Activated naive CD4-positive, alpha-beta T cell treated with anti-CD3 and anti-CD28 coated beads for 36 hours (primary cell): ENCODE measurements at regions not wholly inside any gene's neighbourhood (a gene's known extent, or its start where the extent isn't known, plus 50 kb on each side); places are given as distances from the start of the nearest gene placed in this dataset.

Experiments used
- CTCF ChIA-PET: fragments of 350-600 bp; sonication (Branson Sonifier 250); formaldehyde crosslinking; loops from one replicate; lab custom pipeline; 2021; ENCODE audit warnings: antibody characterized with exemption; lab: Charles Lee
- DNase-seq: peaks from one replicate; pipeline ENCODE4 v3.0.0-alpha.2; 2020
- H3K27ac Mint-ChIP-seq: one replicate; pipeline ENCODE4 v1.8.0; 2021; ENCODE audit warnings: mild to moderate bottlenecking, mixed read lengths
- H3K27me3 Mint-ChIP-seq: one replicate; pipeline ENCODE4 v1.8.0; 2021; ENCODE audit warnings: low read depth, mixed read lengths
- H3K36me3 Mint-ChIP-seq: one replicate; pipeline ENCODE4 v1.8.0; 2021; ENCODE audit warnings: low read depth, mixed read lengths
- H3K4me1 Mint-ChIP-seq: one replicate; pipeline ENCODE4 v1.8.0; 2021; ENCODE audit warnings: low read depth, mixed read lengths
- H3K4me3 Mint-ChIP-seq: one replicate; pipeline ENCODE4 v1.8.0; 2021; ENCODE audit warnings: mild to moderate bottlenecking, moderate library complexity, mixed read lengths
- H3K9me3 Mint-ChIP-seq: one replicate; pipeline ENCODE4 v1.8.0; 2021; ENCODE audit warnings: mixed read lengths
- intact Hi-C: fragments of 100-400 bp; cut with micrococcal nuclease; formaldehyde crosslinking; loops from one replicate; pipeline ENCODE4 v1.15.1; 2023

GRCh38 chrY:21248591-21248990, 262.5 kb upstream of the RBMY1B start:
- intact Hi-C loops, result loop anchor here (2.0 to 10.0 kb wide), 6 partner anchors 64 to 674 kb away; partner anchors contain the start of gene EIF1AY
- H3K36me3 Mint-ChIP-seq, result peaks cover 3% of the 10 kb centered on the region
- peaks cover 45% of the 10 kb centered on the region for H3K4me1 Mint-ChIP-seq
- no peaks in the 10 kb centered on the region for H3K27me3 Mint-ChIP-seq
- H3K4me3 Mint-ChIP-seq, result peak overlapping the region; percentile 53
- DNase-seq, result peak; percentile 45
- H3K27ac Mint-ChIP-seq, result peak overlapping the region; percentile 93
- CTCF ChIA-PET, result no interaction called here
- no peaks in the 10 kb centered on the region for H3K9me3 Mint-ChIP-seq

- Mint-ChIP-seq H3K27ac (peak overlapping the region; percentile 90), H3K27me3 (no peaks in the 10 kb centered on the region), H3K36me3 (no peaks in the 10 kb centered on the region), H3K4me1 (peaks cover 39% of the 10 kb centered on the region), H3K4me3 (peak overlapping the region; percentile 55), H3K9me3 (no peaks in the 10 kb centered on the region)
- CTCF ChIA-PET, result interaction anchor here (1.2 kb wide), 1 partner anchor 73 kb away, joined by 4 read pairs; no protein-coding TSS in a partner anchor
- DNase-seq, result peak; percentile 25
- intact Hi-C loops, result loop anchor here (5.0 to 10.0 kb wide), 2 partner anchors 226 to 469 kb away; no protein-coding TSS in a partner anchor
Observed at GRCh38 chrY:21253455-21254248, 257.5 kb upstream of the RBMY1B start.

- intact Hi-C loops, result loop anchor here (5.0 to 10.0 kb wide), 2 partner anchors 227 to 470 kb away; no protein-coding TSS in a partner anchor
- Mint-ChIP-seq H3K36me3 (no peaks in the 10 kb centered on the region), H3K4me1 (peaks cover 37% of the 10 kb centered on the region), H3K4me3 (peak overlapping the region; percentile 64), H3K27ac (peak overlapping the region; percentile 85), H3K9me3 (no peaks in the 10 kb centered on the region), H3K27me3 (no peaks in the 10 kb centered on the region)
- DNase-seq, result no peak
- CTCF ChIA-PET, result interaction anchor here (1.2 kb wide), 1 partner anchor 74 kb away, joined by 4 read pairs; no protein-coding TSS in a partner anchor
Observed at GRCh38 chrY:21254476-21254875, 256.7 kb upstream of the RBMY1B start.

- CTCF ChIA-PET, result no interaction called here
- Mint-ChIP-seq H3K4me3 (peak overlapping the region; percentile 56), H3K27ac (peak overlapping the region; percentile 89), H3K27me3 (no peaks in the 10 kb centered on the region), H3K36me3 (no peaks in the 10 kb centered on the region), H3K9me3 (no peaks in the 10 kb centered on the region), H3K4me1 (peaks cover 35% of the 10 kb centered on the region)
- intact Hi-C loops, result loop anchor here (1.0 to 10.0 kb wide), 6 partner anchors 8 to 681 kb away; no protein-coding TSS in a partner anchor
- no peak for DNase-seq
Observed at GRCh38 chrY:21256820-21257219, 254.3 kb upstream of the RBMY1B start.

- Mint-ChIP-seq H3K9me3 (no peaks in the 10 kb centered on the region), H3K27ac (peak overlapping the region; percentile 64), H3K27me3 (no peaks in the 10 kb centered on the region), H3K36me3 (no peaks in the 10 kb centered on the region), H3K4me1 (peaks cover 29% of the 10 kb centered on the region), H3K4me3 (no peak overlapping the region)
- no peak for DNase-seq
- CTCF ChIA-PET, result interaction anchor here (0.6 to 1.7 kb wide), 13 partner anchors 16 to 1996 kb away, joined by 3 to 10 read pairs (median 3); partner anchors contain the start of gene EIF1AY
- intact Hi-C loops, result loop anchor here (1.0 to 10.0 kb wide), 4 partner anchors 186 to 512 kb away; no protein-coding TSS in a partner anchor
Observed at GRCh38 chrY:21259707-21260106, 251.4 kb upstream of the RBMY1B start.

GRCh38 chrY:21260325-21260724, 250.8 kb upstream of the RBMY1B start:
- H3K4me3 Mint-ChIP-seq, result no peak overlapping the region
- no peak for DNase-seq
- CTCF ChIA-PET, result interaction anchor here (0.6 to 1.7 kb wide), 7 partner anchors 16 to 292 kb away, joined by 3 to 10 read pairs (median 3); no protein-coding TSS in a partner anchor
- intact Hi-C loops, result loop anchor here (1.0 to 5.0 kb wide), 3 partner anchors 187 to 513 kb away; no protein-coding TSS in a partner anchor
- H3K27ac Mint-ChIP-seq, result peak overlapping the region; percentile 64
- H3K27me3 Mint-ChIP-seq, result no peaks in the 10 kb centered on the region
- H3K9me3 Mint-ChIP-seq, result no peaks in the 10 kb centered on the region
- H3K4me1 Mint-ChIP-seq, result peaks cover 27% of the 10 kb centered on the region
- no peaks in the 10 kb centered on the region for H3K36me3 Mint-ChIP-seq

- Mint-ChIP-seq H3K36me3 (no peaks in the 10 kb centered on the region), H3K9me3 (no peaks in the 10 kb centered on the region), H3K4me1 (peaks cover 27% of the 10 kb centered on the region), H3K4me3 (no peak overlapping the region), H3K27ac (no peak overlapping the region), H3K27me3 (no peaks in the 10 kb centered on the region)
- DNase-seq, result no peak
- intact Hi-C loops, result loop anchor here (5.0 kb wide), 1 partner anchor 514 kb away; no protein-coding TSS in a partner anchor
- CTCF ChIA-PET, result interaction anchor here (0.7 to 1.7 kb wide), 2 partner anchors 15 to 684 kb away, joined by 4 to 6 read pairs; no protein-coding TSS in a partner anchor
Observed at GRCh38 chrY:21261158-21261557, 250.0 kb upstream of the RBMY1B start.

GRCh38 chrY:21266751-21267150, 244.4 kb upstream of the RBMY1B start:
- CTCF ChIA-PET, result no interaction called here
- intact Hi-C loops, result no loop called here

GRCh38 chrY:21267164-21267563, 244.0 kb upstream of the RBMY1B start:
- CTCF ChIA-PET, result no interaction called here
- H3K4me3 Mint-ChIP-seq, result no peak overlapping the region
- no peaks in the 10 kb centered on the region for H3K9me3 Mint-ChIP-seq
- intact Hi-C loops, result no loop called here
- no peaks in the 10 kb centered on the region for H3K36me3 Mint-ChIP-seq
- H3K27me3 Mint-ChIP-seq, result no peaks in the 10 kb centered on the region
- no peak for DNase-seq
- no peaks in the 10 kb centered on the region for H3K4me1 Mint-ChIP-seq
- no peak overlapping the region for H3K27ac Mint-ChIP-seq

More at GRCh38 chrY:21266751-21267150, 244.4 kb upstream of the RBMY1B start:
- Mint-ChIP-seq H3K27ac (no peak overlapping the region), H3K4me3 (no peak overlapping the region), H3K4me1 (no peaks in the 10 kb centered on the region), H3K27me3 (no peaks in the 10 kb centered on the region), H3K9me3 (no peaks in the 10 kb centered on the region), H3K36me3 (no peaks in the 10 kb centered on the region)
- DNase-seq, result no peak

- Mint-ChIP-seq H3K9me3 (no peaks in the 10 kb centered on the region), H3K36me3 (no peaks in the 10 kb centered on the region), H3K4me3 (no peak overlapping the region), H3K27ac (no peak overlapping the region), H3K27me3 (no peaks in the 10 kb centered on the region), H3K4me1 (no peaks in the 10 kb centered on the region)
- no peak for DNase-seq
- CTCF ChIA-PET, result no interaction called here
- intact Hi-C loops, result no loop called here
Observed at GRCh38 chrY:21287769-21288168, 223.4 kb upstream of the RBMY1B start.

GRCh38 chrY:21288908-21289307, 222.2 kb upstream of the RBMY1B start:
- H3K27ac Mint-ChIP-seq, result no peak overlapping the region
- no peaks in the 10 kb centered on the region for H3K9me3 Mint-ChIP-seq
- DNase-seq, result no peak
- H3K36me3 Mint-ChIP-seq, result no peaks in the 10 kb centered on the region
- CTCF ChIA-PET, result no interaction called here
- H3K27me3 Mint-ChIP-seq, result no peaks in the 10 kb centered on the region
- no peak overlapping the region for H3K4me3 Mint-ChIP-seq
- intact Hi-C loops, result no loop called here
- H3K4me1 Mint-ChIP-seq, result no peaks in the 10 kb centered on the region

GRCh38 chrY:21295206-21295605, 215.9 kb upstream of the RBMY1B start:
- Mint-ChIP-seq H3K27me3 (no peaks in the 10 kb centered on the region), H3K27ac (no peak overlapping the region), H3K4me3 (no peak overlapping the region), H3K9me3 (peaks cover 7% of the 10 kb centered on the region), H3K4me1 (no peaks in the 10 kb centered on the region), H3K36me3 (peaks cover 3% of the 10 kb centered on the region)
- no peak for DNase-seq
- intact Hi-C loops, result no loop called here
- CTCF ChIA-PET, result no interaction called here
